ENCODE measurements at regions not wholly inside any gene's neighbourhood (a gene's known extent, or its start where the extent isn't known, plus 50 kb on each side); places are given as distances from the start of the nearest gene placed in this dataset.
A peak's percentile ranks its signal among the peaks of the same experiment; 100 is the strongest.

DNA sequence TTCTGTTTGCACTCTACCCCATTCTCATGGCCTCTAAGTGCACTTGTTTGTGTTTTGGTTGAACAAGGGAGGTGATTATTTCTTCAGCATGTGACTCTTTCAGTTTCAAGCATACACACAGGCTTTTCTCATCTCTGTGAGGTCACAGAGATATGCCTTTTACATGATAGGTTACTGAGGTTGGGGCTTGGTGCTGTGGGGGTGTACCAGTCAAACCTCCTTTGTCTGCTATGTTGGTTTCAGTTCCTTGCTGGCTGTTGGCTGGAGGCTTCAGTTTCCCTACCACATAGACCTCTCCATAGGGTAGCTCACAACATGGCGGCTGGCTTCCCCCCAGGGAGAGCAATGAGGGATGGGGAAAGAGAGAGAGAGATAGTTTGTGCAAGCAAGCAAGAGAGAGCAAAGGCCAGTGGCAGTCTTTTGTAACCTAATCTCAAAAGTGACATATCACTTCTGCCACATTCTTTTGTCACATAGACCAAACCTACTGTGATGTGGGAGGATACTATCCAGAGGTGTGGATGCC is 96.7 kb upstream of the SEMA6A start:
- no peak overlapping the region for H3K9ac ChIP-seq (ENCODE audit: low read depth, low read length, poor library complexity)
- no peak overlapping the region for H3K4me3 ChIP-seq (ENCODE audit: low read length in 2 of 2)
- H4K91ac ChIP-seq (ENCODE audit: low read depth, low read length, poor library complexity), result no peak overlapping the region
- no peaks in the 10 kb centered on the region for H3K36me3 ChIP-seq (replicated peaks in 1 of 2; ENCODE audit: control insufficient read depth in 2 of 2, insufficient read depth in 2 of 2, low read length in 2 of 2)
- no peak overlapping the region for H3K27ac ChIP-seq (replicated peaks; ENCODE audit: low read length)
- no peak for DNase-seq (ENCODE audit: low spot score)
- no peak overlapping the region for H4K8ac ChIP-seq (ENCODE audit: low read depth, low read length)
- H2AFZ ChIP-seq (ENCODE audit: low read length), result peak overlapping the region; percentile 46
- no peak overlapping the region for H3K23ac ChIP-seq (ENCODE audit: low read depth, low read length, poor library complexity)
- no peak overlapping the region for H2AK5ac ChIP-seq (ENCODE audit: low read depth, low read length)
- H3K4me2 ChIP-seq (ENCODE audit: insufficient read depth, low read length, poor library complexity, severe bottlenecking), result no peak overlapping the region
- no peak overlapping the region for H2BK120ac ChIP-seq (ENCODE audit: low read depth, low read length)
- no peaks in the 10 kb centered on the region for H3K9me3 ChIP-seq (replicated peaks in 1 of 2; ENCODE audit: control insufficient read depth in 2 of 2, insufficient read depth in 1 of 2, low read depth in 1 of 2, low read length in 2 of 2)
- no peak overlapping the region for H3K14ac ChIP-seq (ENCODE audit: low read length)
- no CpG with 5 or more reads among the region's 1 CpG for WGBS, 2 donors (ENCODE audit: extremely low coverage in 2 of 2, insufficient read length in 2 of 2, insufficient replicate concordance in 1 of 2)
- H3K18ac ChIP-seq (ENCODE audit: low read length), result no peak overlapping the region
- no peaks in the 10 kb centered on the region for H3K79me1 ChIP-seq (ENCODE audit: low read depth, low read length)
- peaks cover 2 to 8% of the 10 kb centered on the region in 2 donors for H3K4me1 ChIP-seq (ENCODE audit: control insufficient read depth in 2 of 2, insufficient read depth in 1 of 2, low read depth in 1 of 2, low read length in 2 of 2)
- no peak overlapping the region for H2BK12ac ChIP-seq (ENCODE audit: low read length)
- no peak overlapping the region for H2BK15ac ChIP-seq (ENCODE audit: low read length)
- no peaks in the 10 kb centered on the region for H3K27me3 ChIP-seq (ENCODE audit: control insufficient read depth in 3 of 3, insufficient read depth in 3 of 3, low read depth in 1 of 3, low read length in 3 of 3)
- H3K4ac ChIP-seq (ENCODE audit: low read length), result no peak overlapping the region
- no peak overlapping the region for H2BK5ac ChIP-seq (ENCODE audit: low read length)

GRCh38 chr5:116669261-116670031 is 94.8 kb upstream of the SEMA6A start:
- Histone ChIP-seq H4K8ac (ENCODE audit: low read depth, low read length) (no peak overlapping the region), H3K9me3 (replicated peaks in 1 of 2; ENCODE audit: control insufficient read depth in 2 of 2, insufficient read depth in 1 of 2, low read depth in 1 of 2, low read length in 2 of 2) (no peaks in the 10 kb centered on the region), H3K18ac (ENCODE audit: low read length) (no peak overlapping the region), H3K14ac (ENCODE audit: low read length) (no peak overlapping the region), H3K9ac (ENCODE audit: low read depth, low read length, poor library complexity) (no peak overlapping the region), H2AFZ (ENCODE audit: low read length) (no peak overlapping the region), H3K36me3 (replicated peaks in 1 of 2; ENCODE audit: control insufficient read depth in 2 of 2, insufficient read depth in 2 of 2, low read length in 2 of 2) (no peaks in the 10 kb centered on the region), H3K23ac (ENCODE audit: low read depth, low read length, poor library complexity) (no peak overlapping the region), H3K4me1 (ENCODE audit: control insufficient read depth in 2 of 2, insufficient read depth in 1 of 2, low read depth in 1 of 2, low read length in 2 of 2) (peaks cover 2 to 8% of the 10 kb centered on the region in 2 donors), H3K27ac (replicated peaks; ENCODE audit: low read length) (no peak overlapping the region), H2AK5ac (ENCODE audit: low read depth, low read length) (no peak overlapping the region), H3K79me1 (ENCODE audit: low read depth, low read length) (no peaks in the 10 kb centered on the region), H3K4me3 (ENCODE audit: low read length in 2 of 2) (no peak overlapping the region), H3K4me2 (ENCODE audit: insufficient read depth, low read length, poor library complexity, severe bottlenecking) (no peak overlapping the region), H3K27me3 (ENCODE audit: control insufficient read depth in 3 of 3, insufficient read depth in 3 of 3, low read depth in 1 of 3, low read length in 3 of 3) (no peaks in the 10 kb centered on the region), H4K91ac (ENCODE audit: low read depth, low read length, poor library complexity) (no peak overlapping the region), H2BK15ac (ENCODE audit: low read length) (no peak overlapping the region), H2BK12ac (ENCODE audit: low read length) (no peak overlapping the region), H2BK5ac (ENCODE audit: low read length) (no peak overlapping the region), H3K4ac (ENCODE audit: low read length) (no peak overlapping the region), H2BK120ac (ENCODE audit: low read depth, low read length) (no peak overlapping the region)
- WGBS, 2 donors (ENCODE audit: extremely low coverage in 2 of 2, insufficient read length in 2 of 2, insufficient replicate concordance in 1 of 2), result no CpG with 5 or more reads among the region's 4 CpGs
- no peak for DNase-seq (ENCODE audit: low spot score)

DNA sequence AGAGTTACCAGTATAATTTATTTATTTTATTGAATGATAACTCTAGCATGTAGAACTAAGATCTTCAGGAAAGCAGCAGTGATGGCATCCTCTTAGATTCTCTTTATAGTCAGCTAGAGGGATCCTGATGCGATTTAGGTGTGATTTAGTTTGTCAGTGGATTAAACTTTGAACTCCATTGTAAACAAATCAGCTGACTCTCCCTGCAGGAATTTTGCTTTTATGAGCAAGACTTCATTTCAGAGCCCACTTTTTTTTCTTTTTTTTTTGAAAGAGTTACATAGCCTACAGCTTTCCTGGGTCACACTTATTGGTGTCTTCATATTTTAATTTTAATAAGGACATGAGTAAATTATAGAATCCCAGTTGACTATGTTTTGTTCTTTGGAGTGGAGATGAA is 93.8 kb upstream of the SEMA6A start:
- Histone ChIP-seq H3K23ac (ENCODE audit: low read depth, low read length, poor library complexity) (no peak overlapping the region), H3K4me3 (ENCODE audit: low read length in 2 of 2) (no peak overlapping the region), H3K36me3 (replicated peaks in 1 of 2; ENCODE audit: control insufficient read depth in 2 of 2, insufficient read depth in 2 of 2, low read length in 2 of 2) (no peaks in the 10 kb centered on the region), H3K4ac (ENCODE audit: low read length) (no peak overlapping the region), H3K27ac (replicated peaks; ENCODE audit: low read length) (no peak overlapping the region), H2BK5ac (ENCODE audit: low read length) (no peak overlapping the region), H3K4me1 (ENCODE audit: control insufficient read depth in 2 of 2, insufficient read depth in 1 of 2, low read depth in 1 of 2, low read length in 2 of 2) (peaks cover 2 to 3% of the 10 kb centered on the region in 2 donors), H2BK12ac (ENCODE audit: low read length) (no peak overlapping the region), H4K91ac (ENCODE audit: low read depth, low read length, poor library complexity) (no peak overlapping the region), H3K79me1 (ENCODE audit: low read depth, low read length) (no peaks in the 10 kb centered on the region), H3K18ac (ENCODE audit: low read length) (no peak overlapping the region), H3K4me2 (ENCODE audit: insufficient read depth, low read length, poor library complexity, severe bottlenecking) (no peak overlapping the region), H2BK15ac (ENCODE audit: low read length) (no peak overlapping the region), H2AK5ac (ENCODE audit: low read depth, low read length) (no peak overlapping the region), H2AFZ (ENCODE audit: low read length) (no peak overlapping the region), H3K9ac (ENCODE audit: low read depth, low read length, poor library complexity) (no peak overlapping the region), H2BK120ac (ENCODE audit: low read depth, low read length) (no peak overlapping the region), H3K9me3 (replicated peaks in 1 of 2; ENCODE audit: control insufficient read depth in 2 of 2, insufficient read depth in 1 of 2, low read depth in 1 of 2, low read length in 2 of 2) (no peaks in the 10 kb centered on the region), H4K8ac (ENCODE audit: low read depth, low read length) (no peak overlapping the region), H3K14ac (ENCODE audit: low read length) (no peak overlapping the region), H3K27me3 (ENCODE audit: control insufficient read depth in 3 of 3, insufficient read depth in 3 of 3, low read depth in 1 of 3, low read length in 3 of 3) (no peaks in the 10 kb centered on the region)
- no peak for DNase-seq (ENCODE audit: low spot score)
- WGBS, 2 donors (ENCODE audit: extremely low coverage in 2 of 2, insufficient read length in 2 of 2, insufficient replicate concordance in 1 of 2), result no CpG with 5 or more reads among the region's 1 CpG

DNA sequence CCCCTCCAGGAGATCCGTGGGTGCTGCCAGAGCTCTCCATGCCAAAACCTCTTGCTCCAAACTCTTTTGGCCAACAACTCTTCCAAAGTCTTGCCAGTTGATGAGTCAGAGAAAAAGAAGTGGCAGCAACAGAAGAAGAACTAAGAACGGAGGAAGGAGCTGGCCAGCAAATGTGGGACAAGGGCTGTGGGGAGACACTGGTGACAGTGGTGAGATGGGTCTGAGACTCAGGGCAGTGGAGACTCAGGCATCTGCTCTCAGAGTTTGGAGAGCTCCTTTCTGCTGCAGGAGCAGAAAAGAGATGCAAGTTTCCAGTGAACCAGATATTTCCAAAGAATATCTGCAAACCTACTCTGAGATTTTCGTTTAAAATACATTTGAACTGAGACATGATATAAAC is 92.3 kb upstream of the SEMA6A start:
- Histone ChIP-seq H3K14ac (ENCODE audit: low read length) (no peak overlapping the region), H3K23ac (ENCODE audit: low read depth, low read length, poor library complexity) (no peak overlapping the region), H2BK5ac (ENCODE audit: low read length) (no peak overlapping the region), H3K4me2 (ENCODE audit: insufficient read depth, low read length, poor library complexity, severe bottlenecking) (no peak overlapping the region), H2BK120ac (ENCODE audit: low read depth, low read length) (no peak overlapping the region), H2BK15ac (ENCODE audit: low read length) (no peak overlapping the region), H4K91ac (ENCODE audit: low read depth, low read length, poor library complexity) (no peak overlapping the region), H3K18ac (ENCODE audit: low read length) (no peak overlapping the region), H4K8ac (ENCODE audit: low read depth, low read length) (no peak overlapping the region), H3K9me3 (replicated peaks in 1 of 2; ENCODE audit: control insufficient read depth in 2 of 2, insufficient read depth in 1 of 2, low read depth in 1 of 2, low read length in 2 of 2) (peaks cover 0 to 2% of the 10 kb centered on the region in 2 donors), H3K79me1 (ENCODE audit: low read depth, low read length) (no peaks in the 10 kb centered on the region), H3K27ac (replicated peaks; ENCODE audit: low read length) (no peak overlapping the region), H3K27me3 (ENCODE audit: control insufficient read depth in 3 of 3, insufficient read depth in 3 of 3, low read depth in 1 of 3, low read length in 3 of 3) (no peaks in the 10 kb centered on the region), H2AK5ac (ENCODE audit: low read depth, low read length) (no peak overlapping the region), H2BK12ac (ENCODE audit: low read length) (no peak overlapping the region), H3K36me3 (replicated peaks in 1 of 2; ENCODE audit: control insufficient read depth in 2 of 2, insufficient read depth in 2 of 2, low read length in 2 of 2) (no peaks in the 10 kb centered on the region), H3K4me3 (ENCODE audit: low read length in 2 of 2) (no peak overlapping the region), H3K4me1 (ENCODE audit: control insufficient read depth in 2 of 2, insufficient read depth in 1 of 2, low read depth in 1 of 2, low read length in 2 of 2) (peaks cover 3 to 4% of the 10 kb centered on the region in 2 donors), H2AFZ (ENCODE audit: low read length) (no peak overlapping the region), H3K9ac (ENCODE audit: low read depth, low read length, poor library complexity) (no peak overlapping the region), H3K4ac (ENCODE audit: low read length) (no peak overlapping the region)
- no peak for DNase-seq (ENCODE audit: low spot score)
- WGBS, 2 donors (ENCODE audit: extremely low coverage in 2 of 2, insufficient read length in 2 of 2, insufficient replicate concordance in 1 of 2), result no CpG with 5 or more reads among the region's 3 CpGs

Data from neuronal stem cell (in vitro differentiated cells).